ENCODE measurements at regions not wholly inside any gene's neighbourhood (a gene's known extent, or its start where the extent isn't known, plus 50 kb on each side); places are given as distances from the start of the nearest gene placed in this dataset.

GRCh38 chr13:63882052-63882451 lies 2466.4 kb upstream of the PCDH20 start:
- TF ChIP-seq EZH2 (optimal IDR thresholded peaks at IDR 0.05; ENCODE audit: low read depth, low read length), result no peak
- TF ChIP-seq CTCF (IDR thresholded peaks at IDR 0.05; ENCODE audit: low read length), result no peak

Measured in MM.1S (cell line).